PC-3 (cell line): ENCODE measurements at regions not wholly inside any gene's neighbourhood (a gene's known extent, or its start where the extent isn't known, plus 50 kb on each side); places are given as distances from the start of the nearest gene placed in this dataset.

ENCODE experiments used
- ATAC-seq: fragments of 200-7000 bp; cut with Tn5 transposase; 2 replicates; pipeline ENCODE4 v1.9.1; 2020; ENCODE audit warnings: mild to moderate bottlenecking, moderate library complexity
- BruUV-seq: library from RNA; stranded (reverse); fragments of 400-500 nt; replicated peaks from 2 replicates; lab custom pipeline; 2021; lab: Mats Ljungman, UMichigan
- CTCF ChIA-PET: fragments of 300-600 bp; sonication (Branson Sonifier 250); formaldehyde crosslinking; loops from one replicate; lab custom pipeline; 2022; ENCODE audit warnings: antibody characterized with exemption; lab: Charles Lee
- POLR2A ChIA-PET: fragments of 300-600 bp; sonication (Branson Sonifier 250); formaldehyde crosslinking; loops from one replicate; lab custom pipeline; 2022; ENCODE audit warnings: antibody characterized with exemption; ENCODE audit not compliant: unreplicated experiment; lab: Charles Lee
- DNase-seq: peaks from one replicate; pipeline ENCODE4 v3.0.0-alpha.2; 2015
- H2AFZ ChIP-seq: fragments of 300-600 bp; sonication (generic); 2 replicates; pipeline ENCODE4 v1.6.0; 2016; ENCODE audit warnings: antibody characterized with exemption, low read length
- H3F3A ChIP-seq: fragments of 300-600 bp; sonication (generic); one replicate; pipeline ENCODE4 v1.6.0; 2017; ENCODE audit warnings: antibody characterized with exemption, low read length, control low read depth, mild to moderate bottlenecking; ENCODE audit not compliant: unreplicated experiment
- H3K27ac ChIP-seq: fragments of 300-600 bp; sonication (generic); 2 replicates; pipeline ENCODE4 v1.5.1; 2016; ENCODE audit warnings: mild to moderate bottlenecking, low read length
- H3K27me3 ChIP-seq: fragments of 300-600 bp; sonication (generic); 2 replicates; pipeline ENCODE4 v1.6.1; 2016; ENCODE audit warnings: low read length, mixed read lengths
- H3K36me3 ChIP-seq: fragments of 300-600 bp; sonication (generic); 2 replicates; pipeline ENCODE4 v1.6.1; 2016; ENCODE audit warnings: low read depth, mixed run types, low read length, mixed read lengths
- H3K4me1 ChIP-seq: fragments of 300-600 bp; sonication (generic); 2 replicates; pipeline ENCODE4 v1.5.1; 2016; ENCODE audit warnings: low read length; ENCODE audit not compliant: insufficient read depth
- H3K4me2 ChIP-seq: fragments of 300-600 bp; sonication (generic); 2 replicates; pipeline ENCODE4 v1.6.0; 2016; ENCODE audit warnings: low read length
- H3K4me3 ChIP-seq: fragments of 300-600 bp; sonication (generic); 2 replicates; pipeline ENCODE4 v1.5.1; 2016; ENCODE audit warnings: mild to moderate bottlenecking, low read length, mixed read lengths
- H3K79me2 ChIP-seq: fragments of 300-600 bp; sonication (generic); 2 replicates; pipeline ENCODE4 v1.6.1; 2017; ENCODE audit warnings: low read length, mixed read lengths
- H3K9ac ChIP-seq: fragments of 300-600 bp; sonication (generic); 2 replicates; pipeline ENCODE4 v1.6.0; 2016; ENCODE audit warnings: mild to moderate bottlenecking, low read length
- H3K9me2 ChIP-seq: fragments of 300-600 bp; sonication (generic); replicated peaks from 2 replicates; pipeline ENCODE4 v1.6.1; 2016; ENCODE audit warnings: mixed run types, low read length, mixed read lengths
- H3K9me3 ChIP-seq: fragments of 300-600 bp; sonication (generic); 2 replicates; pipeline ENCODE4 v1.6.1; 2016; ENCODE audit warnings: low read length, mixed read lengths
- H4K20me1 ChIP-seq: fragments of 300-600 bp; sonication (generic); 2 replicates; pipeline ENCODE4 v1.6.1; 2016; ENCODE audit warnings: low read length, mixed read lengths
- EZH2 ChIP-seq: fragments of 300-600 bp; sonication (generic); IDR thresholded peaks from one replicate; pipeline ENCODE4 v1.6.1; 2017; ENCODE audit warnings: antibody characterized with exemption, mild to moderate bottlenecking, low read length; ENCODE audit not compliant: unreplicated experiment
- EZH2phosphoT487 ChIP-seq: fragments of 300-600 bp; sonication (generic); IDR thresholded peaks from 2 replicates; pipeline ENCODE4 v1.6.1; 2018; ENCODE audit warnings: mild to moderate bottlenecking, antibody characterized with exemption, low read length, borderline replicate concordance
- intact Hi-C: fragments of 100-400 bp; cut with micrococcal nuclease; formaldehyde crosslinking; loops from 2 replicates; pipeline ENCODE4 v1.9.0; 2023
- TF ChIP-seq, protein P1 (sequence below): fragments of 300-600 bp; sonication (generic); conservative IDR thresholded peaks from 2 replicates; pipeline ENCODE4 v1.5.1; 2017; ENCODE audit warnings: antibody characterized with exemption, low read depth, mild to moderate bottlenecking, low read length

DNA sequence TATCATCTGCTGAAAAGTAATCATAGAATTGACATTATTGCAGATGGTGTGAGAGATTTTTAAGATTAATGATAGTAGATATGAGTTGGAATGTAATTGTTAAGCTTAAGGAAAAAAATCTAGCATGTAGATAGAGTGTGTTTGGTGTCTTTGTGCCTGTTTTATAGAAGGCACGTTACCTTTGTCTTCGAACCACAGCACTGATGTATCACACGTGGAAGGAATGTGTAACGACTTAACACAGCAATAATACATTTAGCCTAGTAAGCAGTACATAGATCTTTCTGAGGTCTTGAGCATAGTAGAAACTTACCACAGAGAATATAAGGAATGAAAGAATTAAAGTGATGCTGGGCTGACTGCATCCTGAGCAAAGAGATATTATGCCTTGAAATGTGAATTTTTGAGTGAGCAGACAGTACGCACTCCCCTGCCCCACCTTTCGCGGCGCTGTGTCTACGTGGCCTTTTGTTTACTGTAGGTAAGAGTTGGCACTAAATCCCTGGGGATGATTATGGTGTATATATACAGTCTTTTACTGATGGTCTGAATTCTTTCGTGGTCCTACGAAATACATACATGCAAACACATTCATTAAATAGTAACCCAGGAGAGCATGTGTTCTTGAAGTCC, 217.6 kb upstream of the TOPAZ1 start:
- no peak overlapping the region for H3K9ac ChIP-seq
- ChIA-PET CTCF (no interaction called here), POLR2A (no interaction called here)
- H4K20me1 ChIP-seq: no peaks in the 10 kb centered on the region
- no peak overlapping the region for H3K27ac ChIP-seq
- no peaks in the 10 kb centered on the region for H3K27me3 ChIP-seq
- no TSS peak for BruUV-seq
- H2AFZ ChIP-seq: no peak overlapping the region
- no peak overlapping the region for H3K4me2 ChIP-seq
- DNase-seq: no peak
- no peaks in the 10 kb centered on the region for H3F3A ChIP-seq
- no peak overlapping the region for H3K4me3 ChIP-seq
- no peaks in the 10 kb centered on the region for H3K9me2 ChIP-seq
- H3K9me3 ChIP-seq: no peaks in the 10 kb centered on the region
- intact Hi-C loops: no loop called here
- no peaks in the 10 kb centered on the region for H3K36me3 ChIP-seq
- TF ChIP-seq, protein P1, sequence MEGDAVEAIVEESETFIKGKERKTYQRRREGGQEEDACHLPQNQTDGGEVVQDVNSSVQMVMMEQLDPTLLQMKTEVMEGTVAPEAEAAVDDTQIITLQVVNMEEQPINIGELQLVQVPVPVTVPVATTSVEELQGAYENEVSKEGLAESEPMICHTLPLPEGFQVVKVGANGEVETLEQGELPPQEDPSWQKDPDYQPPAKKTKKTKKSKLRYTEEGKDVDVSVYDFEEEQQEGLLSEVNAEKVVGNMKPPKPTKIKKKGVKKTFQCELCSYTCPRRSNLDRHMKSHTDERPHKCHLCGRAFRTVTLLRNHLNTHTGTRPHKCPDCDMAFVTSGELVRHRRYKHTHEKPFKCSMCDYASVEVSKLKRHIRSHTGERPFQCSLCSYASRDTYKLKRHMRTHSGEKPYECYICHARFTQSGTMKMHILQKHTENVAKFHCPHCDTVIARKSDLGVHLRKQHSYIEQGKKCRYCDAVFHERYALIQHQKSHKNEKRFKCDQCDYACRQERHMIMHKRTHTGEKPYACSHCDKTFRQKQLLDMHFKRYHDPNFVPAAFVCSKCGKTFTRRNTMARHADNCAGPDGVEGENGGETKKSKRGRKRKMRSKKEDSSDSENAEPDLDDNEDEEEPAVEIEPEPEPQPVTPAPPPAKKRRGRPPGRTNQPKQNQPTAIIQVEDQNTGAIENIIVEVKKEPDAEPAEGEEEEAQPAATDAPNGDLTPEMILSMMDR: no peak
- TF ChIP-seq EZH2: no peak
- no peak for TF ChIP-seq EZH2phosphoT487
- no peaks in the 10 kb centered on the region for H3K79me2 ChIP-seq
- ATAC-seq: no peak
- no peaks in the 10 kb centered on the region for H3K4me1 ChIP-seq

DNA sequence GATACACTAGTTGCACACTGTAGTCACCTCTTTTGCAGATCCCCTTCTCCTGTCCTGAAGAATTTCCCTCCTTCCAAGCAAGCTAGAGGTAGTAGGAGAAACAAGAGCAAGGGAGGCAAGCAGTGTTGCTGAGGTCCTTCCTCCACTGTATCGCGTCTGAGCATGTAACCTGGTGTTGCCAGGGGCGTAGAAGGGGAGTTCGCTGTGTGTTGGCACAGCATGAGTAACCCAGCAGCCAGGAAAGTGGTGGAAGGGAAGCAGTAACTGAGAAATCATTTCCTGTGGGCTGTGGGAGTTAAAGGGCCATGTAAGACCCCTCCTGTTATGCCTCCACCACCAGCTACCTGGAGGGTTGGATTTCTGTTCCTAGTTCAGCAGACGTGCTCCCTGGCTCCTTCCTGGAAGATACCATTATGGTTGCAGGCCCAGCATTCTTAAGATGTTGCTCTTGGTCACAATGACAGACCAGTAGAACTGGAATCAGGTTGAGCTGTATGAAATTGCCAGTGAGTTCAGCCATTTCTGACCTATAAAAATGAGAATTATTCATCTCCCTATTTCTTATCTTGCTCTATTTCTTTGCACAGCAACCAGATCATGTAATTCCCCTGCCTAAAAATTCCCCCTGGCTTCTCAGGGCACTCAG, 215.3 kb upstream of the TOPAZ1 start:
- H3K4me2 ChIP-seq: no peak overlapping the region
- CTCF ChIA-PET: no interaction called here
- no peak overlapping the region for H3K4me3 ChIP-seq
- no peaks in the 10 kb centered on the region for H4K20me1 ChIP-seq
- no peak overlapping the region for H2AFZ ChIP-seq
- no peaks in the 10 kb centered on the region for H3K27me3 ChIP-seq
- TF ChIP-seq EZH2: no peak
- TF ChIP-seq, protein P1: no peak
- no peak for TF ChIP-seq EZH2phosphoT487
- POLR2A ChIA-PET: no interaction called here
- H3F3A ChIP-seq: no peaks in the 10 kb centered on the region
- H3K9ac ChIP-seq: no peak overlapping the region
- no peaks in the 10 kb centered on the region for H3K79me2 ChIP-seq
- H3K9me2 ChIP-seq: no peaks in the 10 kb centered on the region
- no peaks in the 10 kb centered on the region for H3K4me1 ChIP-seq
- no peak overlapping the region for H3K27ac ChIP-seq
- no peaks in the 10 kb centered on the region for H3K9me3 ChIP-seq
- ATAC-seq (no peak), DNase-seq (no peak)
- intact Hi-C loops: no loop called here
- no TSS peak for BruUV-seq
- H3K36me3 ChIP-seq: no peaks in the 10 kb centered on the region

DNA sequence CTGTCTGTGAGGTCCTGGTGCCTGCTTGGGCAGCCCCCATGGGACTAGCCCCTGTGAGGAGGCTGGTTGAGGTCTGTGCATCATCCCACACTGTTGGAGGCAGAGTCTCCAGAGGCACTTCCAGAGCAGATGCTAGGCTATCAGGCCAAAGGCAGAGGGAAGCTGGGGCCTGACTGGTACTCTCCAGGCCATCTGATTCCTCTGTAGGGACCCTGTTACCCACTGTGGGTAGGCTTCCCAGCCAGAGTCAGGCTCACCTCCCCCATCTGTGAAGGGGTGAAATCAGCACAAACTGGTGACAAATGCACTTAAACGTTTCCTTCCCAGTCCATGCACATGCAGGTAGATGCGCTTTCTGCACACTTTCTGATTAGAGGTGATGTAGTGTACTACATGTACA, 212.6 kb upstream of the TOPAZ1 start:
- H3K4me2 ChIP-seq: no peak overlapping the region
- ATAC-seq (no peak), DNase-seq (no peak)
- no peak overlapping the region for H3K27ac ChIP-seq
- no peaks in the 10 kb centered on the region for H4K20me1 ChIP-seq
- no peak overlapping the region for H3K4me3 ChIP-seq
- no TSS peak for BruUV-seq
- H3K36me3 ChIP-seq: no peaks in the 10 kb centered on the region
- TF ChIP-seq EZH2 (no peak), EZH2phosphoT487 (no peak)
- TF ChIP-seq, protein P1: no peak
- ChIA-PET CTCF (no interaction called here), POLR2A (no interaction called here)
- H3K79me2 ChIP-seq: no peaks in the 10 kb centered on the region
- H3K9ac ChIP-seq: no peak overlapping the region
- no peak overlapping the region for H2AFZ ChIP-seq
- intact Hi-C loops: no loop called here
- H3K27me3 ChIP-seq: no peaks in the 10 kb centered on the region
- H3K4me1 ChIP-seq: no peaks in the 10 kb centered on the region
- no peaks in the 10 kb centered on the region for H3F3A ChIP-seq
- no peaks in the 10 kb centered on the region for H3K9me2 ChIP-seq
- no peaks in the 10 kb centered on the region for H3K9me3 ChIP-seq
